Hepatocyte (in vitro differentiated cells): ENCODE measurements at regions not wholly inside any gene's neighbourhood (a gene's known extent, or its start where the extent isn't known, plus 50 kb on each side); places are given as distances from the start of the nearest gene placed in this dataset.

Source experiments
- CTCF ChIP-seq: fragments of 200-600 bp; sonication (generic); IDR thresholded peaks from 2 replicates; pipeline ENCODE4 v1.5.1; 2016; ENCODE audit warnings: antibody characterized with exemption, mild to moderate bottlenecking; ENCODE audit not compliant: poor library complexity
- EZH2 ChIP-seq: fragments of 200-600 bp; sonication (generic); IDR thresholded peaks from 2 replicates; pipeline ENCODE4 v1.6.1; 2016; ENCODE audit warnings: antibody characterized with exemption, mild to moderate bottlenecking, borderline replicate concordance
- EZH2phosphoT487 ChIP-seq: fragments of 200-600 bp; sonication (generic); IDR thresholded peaks from one replicate; pipeline ENCODE4 v1.6.1; 2018; ENCODE audit warnings: antibody characterized with exemption, mild to moderate bottlenecking, low read depth, moderate library complexity; ENCODE audit not compliant: unreplicated experiment, severe bottlenecking

- TF ChIP-seq CTCF (no peak), EZH2 (no peak), EZH2phosphoT487 (no peak)
Observed at GRCh38 chr18:40624959-40625358, 1330.1 kb upstream of the PIK3C3 start.
